ENCODE measurements at regions not wholly inside any gene's neighbourhood (a gene's known extent, or its start where the extent isn't known, plus 50 kb on each side); places are given as distances from the start of the nearest gene placed in this dataset.

- no peak for DNase-seq
Observed at GRCh38 chr3:180354214-180354613, 247.7 kb upstream of the TTC14 start.

- DNase-seq = no peak
Observed at GRCh38 chr3:180358179-180358578, 243.8 kb upstream of the TTC14 start.

- no peak for DNase-seq
Observed at GRCh38 chr3:180359061-180359952, 242.7 kb upstream of the TTC14 start.

GRCh38 chr3:180359953-180360279 lies 242.0 kb upstream of the TTC14 start:
- DNase-seq = no peak

GRCh38 chr3:180362081-180362480 lies 239.9 kb upstream of the TTC14 start:
- DNase-seq = no peak

GRCh38 chr3:180375831-180376230 lies 226.1 kb upstream of the TTC14 start:
- no peak for DNase-seq

- no peak for DNase-seq
Observed at GRCh38 chr3:180378496-180378895, 223.5 kb upstream of the TTC14 start.

GRCh38 chr3:180382638-180383180 lies 219.3 kb upstream of the TTC14 start:
- no peak for DNase-seq

GRCh38 chr3:180383332-180384020 lies 218.5 kb upstream of the TTC14 start:
- no peak for DNase-seq

GRCh38 chr3:180390313-180390712 lies 211.7 kb upstream of the TTC14 start:
- DNase-seq = no peak

GRCh38 chr3:180391001-180391400 lies 211.0 kb upstream of the TTC14 start:
- DNase-seq = no peak

- no peak for DNase-seq
Observed at GRCh38 chr3:180401226-180401625, 200.7 kb upstream of the TTC14 start.

- DNase-seq = no peak
Observed at GRCh38 chr3:180402471-180403073, 199.4 kb upstream of the TTC14 start.

GRCh38 chr3:180403156-180403555 lies 198.8 kb upstream of the TTC14 start:
- DNase-seq = no peak

GRCh38 chr3:180408654-180409053 lies 193.3 kb upstream of the TTC14 start:
- DNase-seq = no peak

- no peak for DNase-seq
Observed at GRCh38 chr3:180409170-180409569, 192.8 kb upstream of the TTC14 start.

GRCh38 chr3:180409883-180410282 lies 192.1 kb upstream of the TTC14 start:
- no peak for DNase-seq

- no peak for DNase-seq
Observed at GRCh38 chr3:180414157-180414556, 187.8 kb upstream of the TTC14 start.

- no peak for DNase-seq
Observed at GRCh38 chr3:180416111-180416594, 185.8 kb upstream of the TTC14 start.

- DNase-seq = no peak
Observed at GRCh38 chr3:180417241-180417640, 184.7 kb upstream of the TTC14 start.

- DNase-seq = no peak
Observed at GRCh38 chr3:180420016-180420415, 181.9 kb upstream of the TTC14 start.

GRCh38 chr3:180420804-180421203 lies 181.2 kb upstream of the TTC14 start:
- DNase-seq = no peak

- no peak for DNase-seq
Observed at GRCh38 chr3:180421221-180421620, 180.7 kb upstream of the TTC14 start.

GRCh38 chr3:180421721-180422120 lies 180.2 kb upstream of the TTC14 start:
- DNase-seq = no peak

All from femur (tissue), 1 donor.